Activated T-cell treated with anti-CD3 and anti-CD28 coated beads, Interleukin-2, amount 50 U/mL, for 24 hours (primary cell): ENCODE measurements at regions not wholly inside any gene's neighbourhood (a gene's known extent, or its start where the extent isn't known, plus 50 kb on each side); places are given as distances from the start of the nearest gene placed in this dataset.
"Not testable (repeated sequence)": the region's sequence is repeated elsewhere in the genome, so short reads cannot be mapped to it uniquely, and the experiment has no call there.

Source experiments
- DNase-seq: peaks from one replicate; pipeline ENCODE4 v3.0.0-alpha.2; 2020
- H3K27ac Mint-ChIP-seq: 2 replicates; pipeline ENCODE4 v1.8.0; 2020; ENCODE audit warnings: mild to moderate bottlenecking, mixed read lengths
- H3K27me3 Mint-ChIP-seq: 2 replicates; pipeline ENCODE4 v1.8.0; 2020; ENCODE audit warnings: mixed read lengths
- H3K36me3 Mint-ChIP-seq: 2 replicates; pipeline ENCODE4 v1.8.0; 2020; ENCODE audit warnings: low read depth, mixed read lengths
- H3K4me1 Mint-ChIP-seq: 2 replicates; pipeline ENCODE4 v1.8.0; 2020; ENCODE audit warnings: low read depth, mixed read lengths
- H3K4me3 Mint-ChIP-seq: 2 replicates; pipeline ENCODE4 v1.8.0; 2020; ENCODE audit warnings: mild to moderate bottlenecking, moderate library complexity, mixed read lengths
- H3K9me3 Mint-ChIP-seq: 2 replicates; pipeline ENCODE4 v1.8.0; 2020; ENCODE audit warnings: mixed read lengths

- Mint-ChIP-seq H3K36me3 (no peaks in the 10 kb centered on the region), H3K27ac (no peak overlapping the region)
Measured at GRCh38 chr13:64180756-64181155, 2765.1 kb upstream of the PCDH20 start.

GRCh38 chr13:64165826-64166225 lies 2750.2 kb upstream of the PCDH20 start:
- Mint-ChIP-seq H3K27ac (no peak overlapping the region), H3K27me3 (no peaks in the 10 kb centered on the region), H3K36me3 (no peaks in the 10 kb centered on the region), H3K4me1 (no peaks in the 10 kb centered on the region), H3K4me3 (no peak overlapping the region), H3K9me3 (peaks cover 12% of the 10 kb centered on the region)
- no peak for DNase-seq

More at GRCh38 chr13:64180756-64181155, 2765.1 kb upstream of the PCDH20 start:
- H3K4me1 Mint-ChIP-seq: no peaks in the 10 kb centered on the region
- H3K4me3 Mint-ChIP-seq: no peak overlapping the region
- DNase-seq: no peak
- no peaks in the 10 kb centered on the region for H3K27me3 Mint-ChIP-seq
- peaks cover 13% of the 10 kb centered on the region for H3K9me3 Mint-ChIP-seq

GRCh38 chr13:64164435-64164834 lies 2748.8 kb upstream of the PCDH20 start:
- DNase-seq: no peak
- Mint-ChIP-seq H3K4me1 (no peaks in the 10 kb centered on the region), H3K4me3 (no peak overlapping the region), H3K27me3 (no peaks in the 10 kb centered on the region), H3K36me3 (no peaks in the 10 kb centered on the region), H3K9me3 (peaks cover 12% of the 10 kb centered on the region), H3K27ac (no peak overlapping the region)

GRCh38 chr13:64160479-64160878 lies 2744.8 kb upstream of the PCDH20 start:
- no peaks in the 10 kb centered on the region for H3K36me3 Mint-ChIP-seq
- no peaks in the 10 kb centered on the region for H3K4me1 Mint-ChIP-seq
- DNase-seq: no peak
- no peak overlapping the region for H3K4me3 Mint-ChIP-seq
- H3K27me3 Mint-ChIP-seq: no peaks in the 10 kb centered on the region
- no peak overlapping the region for H3K27ac Mint-ChIP-seq
- peaks cover 15% of the 10 kb centered on the region for H3K9me3 Mint-ChIP-seq

GRCh38 chr13:64158908-64159307 lies 2743.3 kb upstream of the PCDH20 start:
- Mint-ChIP-seq H3K4me3 (no peak overlapping the region), H3K9me3 (peaks cover 12% of the 10 kb centered on the region), H3K36me3 (no peaks in the 10 kb centered on the region), H3K4me1 (no peaks in the 10 kb centered on the region), H3K27me3 (no peaks in the 10 kb centered on the region), H3K27ac (no peak overlapping the region)
- no peak for DNase-seq

- Mint-ChIP-seq H3K4me3 (no peak overlapping the region), H3K4me1 (no peaks in the 10 kb centered on the region), H3K27me3 (no peaks in the 10 kb centered on the region), H3K36me3 (no peaks in the 10 kb centered on the region), H3K27ac (no peak overlapping the region), H3K9me3 (peaks cover 7% of the 10 kb centered on the region)
- DNase-seq: no peak
Measured at GRCh38 chr13:64154514-64154913, 2738.9 kb upstream of the PCDH20 start.

- no peak for DNase-seq
- no peaks in the 10 kb centered on the region for H3K4me1 Mint-ChIP-seq
- H3K27ac Mint-ChIP-seq: no peak overlapping the region
- H3K36me3 Mint-ChIP-seq: no peaks in the 10 kb centered on the region
- no peak overlapping the region for H3K4me3 Mint-ChIP-seq
- H3K9me3 Mint-ChIP-seq: peaks cover 25% of the 10 kb centered on the region
- H3K27me3 Mint-ChIP-seq: no peaks in the 10 kb centered on the region
Measured at GRCh38 chr13:64130600-64130999, 2715.0 kb upstream of the PCDH20 start.

GRCh38 chr13:64130171-64130570 lies 2714.5 kb upstream of the PCDH20 start:
- no peaks in the 10 kb centered on the region for H3K27me3 Mint-ChIP-seq
- peaks cover 23% of the 10 kb centered on the region for H3K9me3 Mint-ChIP-seq
- H3K36me3 Mint-ChIP-seq: no peaks in the 10 kb centered on the region
- no peak for DNase-seq
- no peak overlapping the region for H3K27ac Mint-ChIP-seq
- H3K4me1 Mint-ChIP-seq: no peaks in the 10 kb centered on the region
- no peak overlapping the region for H3K4me3 Mint-ChIP-seq

GRCh38 chr13:64127856-64128255 lies 2712.2 kb upstream of the PCDH20 start:
- H3K27me3 Mint-ChIP-seq: no peaks in the 10 kb centered on the region
- H3K4me3 Mint-ChIP-seq: no peak overlapping the region
- DNase-seq: no peak
- H3K4me1 Mint-ChIP-seq: no peaks in the 10 kb centered on the region
- H3K27ac Mint-ChIP-seq: no peak overlapping the region
- H3K9me3 Mint-ChIP-seq: peaks cover 6% of the 10 kb centered on the region
- H3K36me3 Mint-ChIP-seq: no peaks in the 10 kb centered on the region

- no peak overlapping the region for H3K27ac Mint-ChIP-seq
- no peak overlapping the region for H3K4me3 Mint-ChIP-seq
- H3K27me3 Mint-ChIP-seq: no peaks in the 10 kb centered on the region
- H3K9me3 Mint-ChIP-seq: peaks cover 4% of the 10 kb centered on the region
- H3K36me3 Mint-ChIP-seq: no peaks in the 10 kb centered on the region
- DNase-seq: no peak
- no peaks in the 10 kb centered on the region for H3K4me1 Mint-ChIP-seq
Measured at GRCh38 chr13:64127192-64127591, 2711.5 kb upstream of the PCDH20 start.

GRCh38 chr13:64121023-64121709 lies 2705.5 kb upstream of the PCDH20 start:
- H3K4me1 Mint-ChIP-seq, H3K27ac Mint-ChIP-seq, H3K36me3 Mint-ChIP-seq, H3K4me3 Mint-ChIP-seq, H3K27me3 Mint-ChIP-seq, DNase-seq: not testable (repeated sequence)
- H3K9me3 Mint-ChIP-seq: peaks cover 15% of the 10 kb centered on the region

- Mint-ChIP-seq H3K9me3 (peaks cover 16% of the 10 kb centered on the region), H3K4me1 (no peaks in the 10 kb centered on the region), H3K27me3 (no peaks in the 10 kb centered on the region), H3K27ac (no peak overlapping the region), H3K4me3 (no peak overlapping the region), H3K36me3 (no peaks in the 10 kb centered on the region)
- no peak for DNase-seq
Measured at GRCh38 chr13:64099994-64100393, 2684.3 kb upstream of the PCDH20 start.

GRCh38 chr13:64090311-64090710 lies 2674.7 kb upstream of the PCDH20 start:
- Mint-ChIP-seq H3K27ac (no peak overlapping the region), H3K4me3 (no peak overlapping the region), H3K36me3 (no peaks in the 10 kb centered on the region), H3K27me3 (no peaks in the 10 kb centered on the region), H3K9me3 (peaks cover 14% of the 10 kb centered on the region), H3K4me1 (no peaks in the 10 kb centered on the region)
- DNase-seq: no peak

GRCh38 chr13:64088491-64088890 lies 2672.8 kb upstream of the PCDH20 start:
- H3K27me3 Mint-ChIP-seq: no peaks in the 10 kb centered on the region
- DNase-seq: no peak
- H3K9me3 Mint-ChIP-seq: peaks cover 12% of the 10 kb centered on the region

GRCh38 chr13:64087624-64088023 lies 2672.0 kb upstream of the PCDH20 start:
- Mint-ChIP-seq H3K36me3 (no peaks in the 10 kb centered on the region), H3K4me1 (no peaks in the 10 kb centered on the region), H3K4me3 (no peak overlapping the region), H3K27ac (no peak overlapping the region), H3K9me3 (peaks cover 14% of the 10 kb centered on the region), H3K27me3 (no peaks in the 10 kb centered on the region)
- no peak for DNase-seq

More at GRCh38 chr13:64088491-64088890, 2672.8 kb upstream of the PCDH20 start:
- Mint-ChIP-seq H3K36me3 (no peaks in the 10 kb centered on the region), H3K4me1 (no peaks in the 10 kb centered on the region), H3K4me3 (no peak overlapping the region), H3K27ac (no peak overlapping the region)

GRCh38 chr13:64083811-64084210 lies 2668.2 kb upstream of the PCDH20 start:
- Mint-ChIP-seq H3K9me3 (peaks cover 19% of the 10 kb centered on the region), H3K27ac (no peak overlapping the region), H3K36me3 (no peaks in the 10 kb centered on the region), H3K4me1 (no peaks in the 10 kb centered on the region), H3K27me3 (no peaks in the 10 kb centered on the region), H3K4me3 (no peak overlapping the region)
- no peak for DNase-seq
